ENCODE measurements at regions not wholly inside any gene's neighbourhood (a gene's known extent, or its start where the extent isn't known, plus 50 kb on each side); places are given as distances from the start of the nearest gene placed in this dataset.

GRCh38 chr14:38070061-38070588 lies 137.6 kb upstream of the SSTR1 start:
- no peak for DNase-seq

GRCh38 chr14:38073641-38074040 lies 134.1 kb upstream of the SSTR1 start:
- DNase-seq, result no peak

- DNase-seq, result no peak
Measured at GRCh38 chr14:38074081-38074480, 133.6 kb upstream of the SSTR1 start.

GRCh38 chr14:38074754-38075153 lies 132.9 kb upstream of the SSTR1 start:
- peak; percentile 31 for DNase-seq

- DNase-seq, result peak; percentile 59
Measured at GRCh38 chr14:38078393-38078792, 129.3 kb upstream of the SSTR1 start.

GRCh38 chr14:38079268-38079667 lies 128.4 kb upstream of the SSTR1 start:
- no peak for DNase-seq

- no peak for DNase-seq
Measured at GRCh38 chr14:38079886-38080285, 127.8 kb upstream of the SSTR1 start.

- no peak for DNase-seq
Measured at GRCh38 chr14:38080696-38081095, 127.0 kb upstream of the SSTR1 start.

GRCh38 chr14:38083039-38083438 lies 124.7 kb upstream of the SSTR1 start:
- no peak for DNase-seq

GRCh38 chr14:38089123-38089522 lies 118.6 kb upstream of the SSTR1 start:
- DNase-seq, result no peak

- no peak for DNase-seq
Measured at GRCh38 chr14:38090506-38090905, 117.2 kb upstream of the SSTR1 start.

- no peak for DNase-seq
Measured at GRCh38 chr14:38098074-38098836, 109.4 kb upstream of the SSTR1 start.

GRCh38 chr14:38101679-38102078 lies 106.0 kb upstream of the SSTR1 start:
- DNase-seq, result no peak

GRCh38 chr14:38103542-38104225 lies 104.0 kb upstream of the SSTR1 start:
- no peak for DNase-seq

GRCh38 chr14:38105106-38105702 lies 102.5 kb upstream of the SSTR1 start:
- DNase-seq, result no peak

- DNase-seq, result no peak
Measured at GRCh38 chr14:38107216-38107631, 100.5 kb upstream of the SSTR1 start.

- DNase-seq, result no peak
Measured at GRCh38 chr14:38108681-38109080, 99.0 kb upstream of the SSTR1 start.

- no peak for DNase-seq
Measured at GRCh38 chr14:38110258-38110657, 97.4 kb upstream of the SSTR1 start.

GRCh38 chr14:38111046-38111445 lies 96.7 kb upstream of the SSTR1 start:
- no peak for DNase-seq

GRCh38 chr14:38113546-38113945 lies 94.2 kb upstream of the SSTR1 start:
- DNase-seq, result no peak

GRCh38 chr14:38116895-38117294 lies 90.8 kb upstream of the SSTR1 start:
- no peak for DNase-seq

- no peak for DNase-seq
Measured at GRCh38 chr14:38120109-38120508, 87.6 kb upstream of the SSTR1 start.

GRCh38 chr14:38121320-38122020 lies 86.2 kb upstream of the SSTR1 start:
- DNase-seq, result no peak
